GM23248 (cell line): ENCODE measurements at regions not wholly inside any gene's neighbourhood (a gene's known extent, or its start where the extent isn't known, plus 50 kb on each side); places are given as distances from the start of the nearest gene placed in this dataset.
"Not testable (repeated sequence)": the region's sequence is repeated elsewhere in the genome, so short reads cannot be mapped to it uniquely, and the experiment has no call there.

ENCODE experiments used
- DNase-seq: peaks from one replicate; pipeline ENCODE4 v3.0.0-alpha.2; 2015
- H2AFZ ChIP-seq: fragments of 200-600 bp; sonication (generic); 2 replicates; pipeline ENCODE4 v1.6.1; 2016; ENCODE audit warnings: antibody characterized with exemption
- H3F3A ChIP-seq: fragments of 200-600 bp; sonication (generic); 2 replicates; pipeline ENCODE4 v1.6.1; 2016; ENCODE audit warnings: mild to moderate bottlenecking, antibody characterized with exemption, mixed run types; ENCODE audit not compliant: insufficient read depth
- H3K27ac ChIP-seq: fragments of 200-600 bp; sonication (generic); 2 replicates; pipeline ENCODE4 v1.5.1; 2016; ENCODE audit warnings: mild to moderate bottlenecking
- H3K27me3 ChIP-seq: fragments of 200-600 bp; sonication (generic); replicated peaks from 2 replicates; pipeline ENCODE4 v1.6.1; 2016; ENCODE audit warnings: mild to moderate bottlenecking; ENCODE audit not compliant: insufficient read depth
- H3K36me3 ChIP-seq: fragments of 200-600 bp; sonication (generic); 2 replicates; pipeline ENCODE4 v1.6.1; 2016; ENCODE audit warnings: low read depth, mild to moderate bottlenecking
- H3K4me1 ChIP-seq: fragments of 200-600 bp; sonication (generic); 2 replicates; pipeline ENCODE4 v1.6.1; 2016; ENCODE audit warnings: mild to moderate bottlenecking; ENCODE audit not compliant: insufficient read depth
- H3K4me2 ChIP-seq: fragments of 200-600 bp; sonication (generic); one replicate; pipeline ENCODE4 v1.6.1; 2016; ENCODE audit warnings: mild to moderate bottlenecking; ENCODE audit not compliant: unreplicated experiment
- H3K4me3 ChIP-seq: fragments of 200-600 bp; sonication (generic); 2 replicates; pipeline ENCODE4 v1.5.1; 2016; ENCODE audit warnings: mild to moderate bottlenecking
- H3K79me2 ChIP-seq: fragments of 200-600 bp; sonication (generic); 2 replicates; pipeline ENCODE4 v1.6.1; 2016; ENCODE audit warnings: mild to moderate bottlenecking; ENCODE audit not compliant: insufficient read depth
- H3K9ac ChIP-seq: fragments of 200-600 bp; sonication (generic); 2 replicates; pipeline ENCODE4 v1.6.1; 2016; ENCODE audit warnings: mild to moderate bottlenecking
- H3K9me2 ChIP-seq: fragments of 200-600 bp; sonication (generic); 2 replicates; pipeline ENCODE4 v1.6.1; 2016; ENCODE audit warnings: mixed run types, mild to moderate bottlenecking, moderate library complexity; ENCODE audit not compliant: insufficient read depth
- H3K9me3 ChIP-seq: fragments of 200-600 bp; sonication (generic); one replicate; pipeline ENCODE4 v1.6.1; 2017; ENCODE audit warnings: low read depth
- H4K20me1 ChIP-seq: fragments of 200-600 bp; sonication (generic); 2 replicates; pipeline ENCODE4 v1.6.0; 2016; ENCODE audit not compliant: insufficient read depth
- EZH2 ChIP-seq: fragments of 200-600 bp; sonication (generic); IDR thresholded peaks from 2 replicates; pipeline ENCODE4 v1.6.1; 2018; ENCODE audit warnings: antibody characterized with exemption, mild to moderate bottlenecking; ENCODE audit not compliant: insufficient read depth, poor library complexity, severe bottlenecking
- EZH2phosphoT487 ChIP-seq: fragments of 200-600 bp; sonication (generic); IDR thresholded peaks from 2 replicates; pipeline ENCODE4 v1.6.1; 2018; ENCODE audit warnings: antibody characterized with exemption, moderate library complexity, mild to moderate bottlenecking, low read depth; ENCODE audit not compliant: insufficient read depth
- WGBS, 2 experiments: methylation state at CpG; one replicate each; pipeline ENCODE4 v1.1.6; 2015 to 2017; ENCODE audit warnings: low lambda C conversion rate in 2 of 2, low coverage in 1 of 2; ENCODE audit errors: missing lambda C conversion rate in 2 of 2; 5-methylcytosine and 5-hydroxymethylcytosine counted together
- in situ Hi-C: fragments of 300-500 bp; cut with MboI; formaldehyde crosslinking; loops from 2 replicates; pipeline ENCODE4 v1.15.0; 2020

- in situ Hi-C loops, result no loop called here
- H3K4me1 ChIP-seq, result no peaks in the 10 kb centered on the region
- no peaks in the 10 kb centered on the region for H3K79me2 ChIP-seq
- no peak overlapping the region for H3K9ac ChIP-seq
- WGBS, 2 experiments, result 60 to 62% methylated on average over 5 of the region's 5 CpGs
- no peaks in the 10 kb centered on the region for H4K20me1 ChIP-seq
- no peaks in the 10 kb centered on the region for H3K27me3 ChIP-seq
- no peak overlapping the region for H3K4me2 ChIP-seq
- H3K27ac ChIP-seq, result no peak overlapping the region
- H3K36me3 ChIP-seq, result no peaks in the 10 kb centered on the region
- TF ChIP-seq EZH2phosphoT487 (no peak), EZH2 (no peak)
- H3K4me3 ChIP-seq, result no peak overlapping the region
- no peak overlapping the region for H2AFZ ChIP-seq
- H3K9me2 ChIP-seq, result no peaks in the 10 kb centered on the region
- H3F3A ChIP-seq, result no peaks in the 10 kb centered on the region
- DNase-seq, result no peak
- H3K9me3 ChIP-seq, result no peaks in the 10 kb centered on the region
These were observed 105.3 kb downstream of the TMEM167A start for GRCh38 chr5:82971901-82972300.

GRCh38 chr5:82971034-82971806 is 106.0 kb downstream of the TMEM167A start:
- not testable (repeated sequence) for H3F3A ChIP-seq

GRCh38 chr5:82969221-82969976 is 107.8 kb downstream of the TMEM167A start:
- H3K36me3 ChIP-seq, result not testable (repeated sequence)

More at GRCh38 chr5:82971034-82971806, 106.0 kb downstream of the TMEM167A start:
- H3K9me2 ChIP-seq, H3K9ac ChIP-seq, H4K20me1 ChIP-seq, H3K4me3 ChIP-seq, H3K27ac ChIP-seq, DNase-seq, H3K36me3 ChIP-seq, H3K4me1 ChIP-seq, in situ Hi-C loops, H2AFZ ChIP-seq, H3K4me2 ChIP-seq, H3K27me3 ChIP-seq, H3K9me3 ChIP-seq, H3K79me2 ChIP-seq: not testable (repeated sequence)
- 53 to 56% methylated on average over 10 of the region's 10 CpGs for WGBS, 2 experiments

GRCh38 chr5:82967072-82967471 is 110.1 kb downstream of the TMEM167A start:
- no peaks in the 10 kb centered on the region for H3K9me3 ChIP-seq
- no peaks in the 10 kb centered on the region for H3K36me3 ChIP-seq
- H3K27me3 ChIP-seq, result no peaks in the 10 kb centered on the region
- H3K4me1 ChIP-seq, result no peaks in the 10 kb centered on the region
- H3F3A ChIP-seq, result no peaks in the 10 kb centered on the region
- H3K4me2 ChIP-seq, result no peak overlapping the region
- in situ Hi-C loops, result no loop called here
- no peaks in the 10 kb centered on the region for H3K79me2 ChIP-seq
- no peaks in the 10 kb centered on the region for H4K20me1 ChIP-seq
- H3K4me3 ChIP-seq, result no peak overlapping the region
- TF ChIP-seq EZH2phosphoT487, result no peak
- TF ChIP-seq EZH2, result no peak
- H3K9ac ChIP-seq, result no peak overlapping the region
- H2AFZ ChIP-seq, result no peak overlapping the region
- H3K27ac ChIP-seq, result no peak overlapping the region
- DNase-seq, result no peak
- no peaks in the 10 kb centered on the region for H3K9me2 ChIP-seq

More at GRCh38 chr5:82969221-82969976, 107.8 kb downstream of the TMEM167A start:
- DNase-seq, H3K79me2 ChIP-seq, H3K9me3 ChIP-seq, H4K20me1 ChIP-seq, H3K4me3 ChIP-seq, H3K4me2 ChIP-seq, H2AFZ ChIP-seq, H3K4me1 ChIP-seq, H3F3A ChIP-seq, H3K27ac ChIP-seq, H3K9me2 ChIP-seq, H3K27me3 ChIP-seq, H3K9ac ChIP-seq, in situ Hi-C loops: not testable (repeated sequence)
- WGBS, 2 experiments, result 61 to 65% methylated on average over 6 of the region's 6 CpGs
